ENCODE measurements at regions not wholly inside any gene's neighbourhood (a gene's known extent, or its start where the extent isn't known, plus 50 kb on each side); places are given as distances from the start of the nearest gene placed in this dataset.

DNA sequence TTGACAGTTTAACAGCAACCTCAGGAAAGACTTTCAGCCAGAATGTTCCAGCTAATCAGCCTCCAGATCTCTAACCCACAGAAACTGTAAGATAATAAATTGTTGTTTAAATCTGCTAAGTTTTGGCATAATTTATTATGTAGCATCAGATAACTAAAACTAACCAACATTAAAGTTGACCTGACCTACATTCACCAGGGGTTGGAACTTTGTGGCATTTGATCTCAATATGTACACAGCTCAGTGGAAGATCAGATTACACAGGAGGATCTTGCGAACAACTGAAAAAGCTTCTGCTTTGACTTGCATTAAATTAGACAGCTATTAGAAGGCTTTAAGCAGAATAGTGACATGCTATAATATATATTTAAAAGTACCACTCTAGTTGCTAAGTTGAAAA is 91.4 kb upstream of the POU1F1 start (continued):
- TF ChIP-seq, protein P1, sequence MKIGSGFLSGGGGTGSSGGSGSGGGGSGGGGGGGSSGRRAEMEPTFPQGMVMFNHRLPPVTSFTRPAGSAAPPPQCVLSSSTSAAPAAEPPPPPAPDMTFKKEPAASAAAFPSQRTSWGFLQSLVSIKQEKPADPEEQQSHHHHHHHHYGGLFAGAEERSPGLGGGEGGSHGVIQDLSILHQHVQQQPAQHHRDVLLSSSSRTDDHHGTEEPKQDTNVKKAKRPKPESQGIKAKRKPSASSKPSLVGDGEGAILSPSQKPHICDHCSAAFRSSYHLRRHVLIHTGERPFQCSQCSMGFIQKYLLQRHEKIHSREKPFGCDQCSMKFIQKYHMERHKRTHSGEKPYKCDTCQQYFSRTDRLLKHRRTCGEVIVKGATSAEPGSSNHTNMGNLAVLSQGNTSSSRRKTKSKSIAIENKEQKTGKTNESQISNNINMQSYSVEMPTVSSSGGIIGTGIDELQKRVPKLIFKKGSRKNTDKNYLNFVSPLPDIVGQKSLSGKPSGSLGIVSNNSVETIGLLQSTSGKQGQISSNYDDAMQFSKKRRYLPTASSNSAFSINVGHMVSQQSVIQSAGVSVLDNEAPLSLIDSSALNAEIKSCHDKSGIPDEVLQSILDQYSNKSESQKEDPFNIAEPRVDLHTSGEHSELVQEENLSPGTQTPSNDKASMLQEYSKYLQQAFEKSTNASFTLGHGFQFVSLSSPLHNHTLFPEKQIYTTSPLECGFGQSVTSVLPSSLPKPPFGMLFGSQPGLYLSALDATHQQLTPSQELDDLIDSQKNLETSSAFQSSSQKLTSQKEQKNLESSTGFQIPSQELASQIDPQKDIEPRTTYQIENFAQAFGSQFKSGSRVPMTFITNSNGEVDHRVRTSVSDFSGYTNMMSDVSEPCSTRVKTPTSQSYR (CRISPR knock-in tag; IDR thresholded peaks at IDR 0.05), result no peak
- TF ChIP-seq ETV6 (CRISPR knock-in tag; IDR thresholded peaks at IDR 0.05) (no peak), TCF7 (CRISPR knock-in tag; IDR thresholded peaks at IDR 0.05; ENCODE audit: low read depth) (no peak)
- TF ChIP-seq, protein P2, sequence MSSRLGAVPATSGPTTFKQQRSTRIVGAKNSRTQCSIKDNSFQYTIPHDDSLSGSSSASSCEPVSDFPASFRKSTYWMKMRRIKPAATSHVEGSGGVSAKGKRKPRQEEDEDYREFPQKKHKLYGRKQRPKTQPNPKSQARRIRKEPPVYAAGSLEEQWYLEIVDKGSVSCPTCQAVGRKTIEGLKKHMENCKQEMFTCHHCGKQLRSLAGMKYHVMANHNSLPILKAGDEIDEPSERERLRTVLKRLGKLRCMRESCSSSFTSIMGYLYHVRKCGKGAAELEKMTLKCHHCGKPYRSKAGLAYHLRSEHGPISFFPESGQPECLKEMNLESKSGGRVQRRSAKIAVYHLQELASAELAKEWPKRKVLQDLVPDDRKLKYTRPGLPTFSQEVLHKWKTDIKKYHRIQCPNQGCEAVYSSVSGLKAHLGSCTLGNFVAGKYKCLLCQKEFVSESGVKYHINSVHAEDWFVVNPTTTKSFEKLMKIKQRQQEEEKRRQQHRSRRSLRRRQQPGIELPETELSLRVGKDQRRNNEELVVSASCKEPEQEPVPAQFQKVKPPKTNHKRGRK (CRISPR knock-in tag; IDR thresholded peaks at IDR 0.05; ENCODE audit: borderline replicate concordance), result no peak
- TF ChIP-seq, protein P3, sequence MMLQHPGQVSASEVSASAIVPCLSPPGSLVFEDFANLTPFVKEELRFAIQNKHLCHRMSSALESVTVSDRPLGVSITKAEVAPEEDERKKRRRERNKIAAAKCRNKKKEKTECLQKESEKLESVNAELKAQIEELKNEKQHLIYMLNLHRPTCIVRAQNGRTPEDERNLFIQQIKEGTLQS (CRISPR knock-in tag; conservative IDR thresholded peaks at IDR 0.05), result no peak

DNA sequence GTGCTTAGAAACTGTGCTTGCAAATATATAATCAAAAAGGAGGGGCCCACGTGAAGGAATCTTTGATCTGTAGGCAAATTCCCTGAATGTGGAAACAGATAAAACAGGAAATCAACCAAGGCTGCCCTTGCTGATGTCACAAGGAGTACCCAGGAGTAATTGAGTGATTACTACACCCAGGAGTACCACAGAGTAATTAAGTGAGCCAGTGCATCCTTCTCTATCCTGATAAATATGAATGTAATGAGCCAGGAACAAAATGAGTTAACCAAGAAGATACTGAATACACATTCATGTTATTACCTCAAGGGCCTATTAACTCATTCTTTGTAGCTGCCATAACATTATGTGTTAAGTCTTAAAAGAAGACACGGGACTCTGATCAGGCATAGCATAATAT is 87.3 kb upstream of the POU1F1 start:
- CTCF ChIA-PET, result interaction anchor here (1.8 kb wide), 1 partner anchor 13 kb away, joined by 8 read pairs; no protein-coding TSS in a partner anchor
- TF ChIP-seq, protein P4, sequence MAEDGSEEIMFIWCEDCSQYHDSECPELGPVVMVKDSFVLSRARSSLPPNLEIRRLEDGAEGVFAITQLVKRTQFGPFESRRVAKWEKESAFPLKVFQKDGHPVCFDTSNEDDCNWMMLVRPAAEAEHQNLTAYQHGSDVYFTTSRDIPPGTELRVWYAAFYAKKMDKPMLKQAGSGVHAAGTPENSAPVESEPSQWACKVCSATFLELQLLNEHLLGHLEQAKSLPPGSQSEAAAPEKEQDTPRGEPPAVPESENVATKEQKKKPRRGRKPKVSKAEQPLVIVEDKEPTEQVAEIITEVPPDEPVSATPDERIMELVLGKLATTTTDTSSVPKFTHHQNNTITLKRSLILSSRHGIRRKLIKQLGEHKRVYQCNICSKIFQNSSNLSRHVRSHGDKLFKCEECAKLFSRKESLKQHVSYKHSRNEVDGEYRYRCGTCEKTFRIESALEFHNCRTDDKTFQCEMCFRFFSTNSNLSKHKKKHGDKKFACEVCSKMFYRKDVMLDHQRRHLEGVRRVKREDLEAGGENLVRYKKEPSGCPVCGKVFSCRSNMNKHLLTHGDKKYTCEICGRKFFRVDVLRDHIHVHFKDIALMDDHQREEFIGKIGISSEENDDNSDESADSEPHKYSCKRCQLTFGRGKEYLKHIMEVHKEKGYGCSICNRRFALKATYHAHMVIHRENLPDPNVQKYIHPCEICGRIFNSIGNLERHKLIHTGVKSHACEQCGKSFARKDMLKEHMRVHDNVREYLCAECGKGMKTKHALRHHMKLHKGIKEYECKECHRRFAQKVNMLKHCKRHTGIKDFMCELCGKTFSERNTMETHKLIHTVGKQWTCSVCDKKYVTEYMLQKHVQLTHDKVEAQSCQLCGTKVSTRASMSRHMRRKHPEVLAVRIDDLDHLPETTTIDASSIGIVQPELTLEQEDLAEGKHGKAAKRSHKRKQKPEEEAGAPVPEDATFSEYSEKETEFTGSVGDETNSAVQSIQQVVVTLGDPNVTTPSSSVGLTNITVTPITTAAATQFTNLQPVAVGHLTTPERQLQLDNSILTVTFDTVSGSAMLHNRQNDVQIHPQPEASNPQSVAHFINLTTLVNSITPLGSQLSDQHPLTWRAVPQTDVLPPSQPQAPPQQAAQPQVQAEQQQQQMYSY (CRISPR knock-in tag; IDR thresholded peaks at IDR 0.05), result no peak
- TF ChIP-seq RELA (CRISPR knock-in tag; IDR thresholded peaks at IDR 0.05; ENCODE audit: borderline replicate concordance) (no peak), CREB1 (CRISPR knock-in tag; IDR thresholded peaks at IDR 0.05) (no peak)
- TF ChIP-seq, protein P5, sequence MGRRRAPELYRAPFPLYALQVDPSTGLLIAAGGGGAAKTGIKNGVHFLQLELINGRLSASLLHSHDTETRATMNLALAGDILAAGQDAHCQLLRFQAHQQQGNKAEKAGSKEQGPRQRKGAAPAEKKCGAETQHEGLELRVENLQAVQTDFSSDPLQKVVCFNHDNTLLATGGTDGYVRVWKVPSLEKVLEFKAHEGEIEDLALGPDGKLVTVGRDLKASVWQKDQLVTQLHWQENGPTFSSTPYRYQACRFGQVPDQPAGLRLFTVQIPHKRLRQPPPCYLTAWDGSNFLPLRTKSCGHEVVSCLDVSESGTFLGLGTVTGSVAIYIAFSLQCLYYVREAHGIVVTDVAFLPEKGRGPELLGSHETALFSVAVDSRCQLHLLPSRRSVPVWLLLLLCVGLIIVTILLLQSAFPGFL (CRISPR knock-in tag; IDR thresholded peaks at IDR 0.05; ENCODE audit: borderline replicate concordance), result no peak
- TF ChIP-seq, protein P6, sequence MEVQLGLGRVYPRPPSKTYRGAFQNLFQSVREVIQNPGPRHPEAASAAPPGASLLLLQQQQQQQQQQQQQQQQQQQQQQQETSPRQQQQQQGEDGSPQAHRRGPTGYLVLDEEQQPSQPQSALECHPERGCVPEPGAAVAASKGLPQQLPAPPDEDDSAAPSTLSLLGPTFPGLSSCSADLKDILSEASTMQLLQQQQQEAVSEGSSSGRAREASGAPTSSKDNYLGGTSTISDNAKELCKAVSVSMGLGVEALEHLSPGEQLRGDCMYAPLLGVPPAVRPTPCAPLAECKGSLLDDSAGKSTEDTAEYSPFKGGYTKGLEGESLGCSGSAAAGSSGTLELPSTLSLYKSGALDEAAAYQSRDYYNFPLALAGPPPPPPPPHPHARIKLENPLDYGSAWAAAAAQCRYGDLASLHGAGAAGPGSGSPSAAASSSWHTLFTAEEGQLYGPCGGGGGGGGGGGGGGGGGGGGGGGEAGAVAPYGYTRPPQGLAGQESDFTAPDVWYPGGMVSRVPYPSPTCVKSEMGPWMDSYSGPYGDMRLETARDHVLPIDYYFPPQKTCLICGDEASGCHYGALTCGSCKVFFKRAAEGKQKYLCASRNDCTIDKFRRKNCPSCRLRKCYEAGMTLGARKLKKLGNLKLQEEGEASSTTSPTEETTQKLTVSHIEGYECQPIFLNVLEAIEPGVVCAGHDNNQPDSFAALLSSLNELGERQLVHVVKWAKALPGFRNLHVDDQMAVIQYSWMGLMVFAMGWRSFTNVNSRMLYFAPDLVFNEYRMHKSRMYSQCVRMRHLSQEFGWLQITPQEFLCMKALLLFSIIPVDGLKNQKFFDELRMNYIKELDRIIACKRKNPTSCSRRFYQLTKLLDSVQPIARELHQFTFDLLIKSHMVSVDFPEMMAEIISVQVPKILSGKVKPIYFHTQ (CRISPR knock-in tag; IDR thresholded peaks at IDR 0.05), result no peak
- TF ChIP-seq, protein P7, sequence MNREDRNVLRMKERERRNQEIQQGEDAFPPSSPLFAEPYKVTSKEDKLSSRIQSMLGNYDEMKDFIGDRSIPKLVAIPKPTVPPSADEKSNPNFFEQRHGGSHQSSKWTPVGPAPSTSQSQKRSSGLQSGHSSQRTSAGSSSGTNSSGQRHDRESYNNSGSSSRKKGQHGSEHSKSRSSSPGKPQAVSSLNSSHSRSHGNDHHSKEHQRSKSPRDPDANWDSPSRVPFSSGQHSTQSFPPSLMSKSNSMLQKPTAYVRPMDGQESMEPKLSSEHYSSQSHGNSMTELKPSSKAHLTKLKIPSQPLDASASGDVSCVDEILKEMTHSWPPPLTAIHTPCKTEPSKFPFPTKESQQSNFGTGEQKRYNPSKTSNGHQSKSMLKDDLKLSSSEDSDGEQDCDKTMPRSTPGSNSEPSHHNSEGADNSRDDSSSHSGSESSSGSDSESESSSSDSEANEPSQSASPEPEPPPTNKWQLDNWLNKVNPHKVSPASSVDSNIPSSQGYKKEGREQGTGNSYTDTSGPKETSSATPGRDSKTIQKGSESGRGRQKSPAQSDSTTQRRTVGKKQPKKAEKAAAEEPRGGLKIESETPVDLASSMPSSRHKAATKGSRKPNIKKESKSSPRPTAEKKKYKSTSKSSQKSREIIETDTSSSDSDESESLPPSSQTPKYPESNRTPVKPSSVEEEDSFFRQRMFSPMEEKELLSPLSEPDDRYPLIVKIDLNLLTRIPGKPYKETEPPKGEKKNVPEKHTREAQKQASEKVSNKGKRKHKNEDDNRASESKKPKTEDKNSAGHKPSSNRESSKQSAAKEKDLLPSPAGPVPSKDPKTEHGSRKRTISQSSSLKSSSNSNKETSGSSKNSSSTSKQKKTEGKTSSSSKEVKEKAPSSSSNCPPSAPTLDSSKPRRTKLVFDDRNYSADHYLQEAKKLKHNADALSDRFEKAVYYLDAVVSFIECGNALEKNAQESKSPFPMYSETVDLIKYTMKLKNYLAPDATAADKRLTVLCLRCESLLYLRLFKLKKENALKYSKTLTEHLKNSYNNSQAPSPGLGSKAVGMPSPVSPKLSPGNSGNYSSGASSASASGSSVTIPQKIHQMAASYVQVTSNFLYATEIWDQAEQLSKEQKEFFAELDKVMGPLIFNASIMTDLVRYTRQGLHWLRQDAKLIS (CRISPR knock-in tag; IDR thresholded peaks at IDR 0.05; ENCODE audit: borderline replicate concordance), result no peak
- TF ChIP-seq, protein P8, sequence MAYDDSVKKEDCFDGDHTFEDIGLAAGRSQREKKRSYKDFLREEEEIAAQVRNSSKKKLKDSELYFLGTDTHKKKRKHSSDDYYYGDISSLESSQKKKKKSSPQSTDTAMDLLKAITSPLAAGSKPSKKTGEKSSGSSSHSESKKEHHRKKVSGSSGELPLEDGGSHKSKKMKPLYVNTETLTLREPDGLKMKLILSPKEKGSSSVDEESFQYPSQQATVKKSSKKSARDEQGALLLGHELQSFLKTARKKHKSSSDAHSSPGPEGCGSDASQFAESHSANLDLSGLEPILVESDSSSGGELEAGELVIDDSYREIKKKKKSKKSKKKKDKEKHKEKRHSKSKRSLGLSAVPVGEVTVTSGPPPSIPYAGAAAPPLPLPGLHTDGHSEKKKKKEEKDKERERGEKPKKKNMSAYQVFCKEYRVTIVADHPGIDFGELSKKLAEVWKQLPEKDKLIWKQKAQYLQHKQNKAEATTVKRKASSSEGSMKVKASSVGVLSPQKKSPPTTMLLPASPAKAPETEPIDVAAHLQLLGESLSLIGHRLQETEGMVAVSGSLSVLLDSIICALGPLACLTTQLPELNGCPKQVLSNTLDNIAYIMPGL (CRISPR knock-in tag; IDR thresholded peaks at IDR 0.05), result no peak
- TF ChIP-seq, protein P9, sequence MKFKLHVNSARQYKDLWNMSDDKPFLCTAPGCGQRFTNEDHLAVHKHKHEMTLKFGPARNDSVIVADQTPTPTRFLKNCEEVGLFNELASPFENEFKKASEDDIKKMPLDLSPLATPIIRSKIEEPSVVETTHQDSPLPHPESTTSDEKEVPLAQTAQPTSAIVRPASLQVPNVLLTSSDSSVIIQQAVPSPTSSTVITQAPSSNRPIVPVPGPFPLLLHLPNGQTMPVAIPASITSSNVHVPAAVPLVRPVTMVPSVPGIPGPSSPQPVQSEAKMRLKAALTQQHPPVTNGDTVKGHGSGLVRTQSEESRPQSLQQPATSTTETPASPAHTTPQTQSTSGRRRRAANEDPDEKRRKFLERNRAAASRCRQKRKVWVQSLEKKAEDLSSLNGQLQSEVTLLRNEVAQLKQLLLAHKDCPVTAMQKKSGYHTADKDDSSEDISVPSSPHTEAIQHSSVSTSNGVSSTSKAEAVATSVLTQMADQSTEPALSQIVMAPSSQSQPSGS (CRISPR knock-in tag; IDR thresholded peaks at IDR 0.05; ENCODE audit: borderline replicate concordance, low read depth), result no peak

More for the DNA sequence above, 87.3 kb upstream of the POU1F1 start:
- no peak overlapping the region for H3K27ac Mint-ChIP-seq
- H3K36me3 Mint-ChIP-seq, result no peaks in the 10 kb centered on the region
- H3K4me3 Mint-ChIP-seq, result no peak overlapping the region
- no peak for ATAC-seq
- no peaks in the 10 kb centered on the region for H3K27me3 Mint-ChIP-seq (ENCODE audit: low read depth)
- peaks cover 3% of the 10 kb centered on the region; the same call in 1 of the 2 replicates for H3K4me1 Mint-ChIP-seq
- DNase-seq (ENCODE audit: low spot score), result no peak
- POLR2A ChIA-PET, result no interaction called here
- peaks cover 11% of the 10 kb centered on the region for H3K9me3 Mint-ChIP-seq
